MCF 10A (cell line): ENCODE measurements at regions not wholly inside any gene's neighbourhood (a gene's known extent, or its start where the extent isn't known, plus 50 kb on each side); places are given as distances from the start of the nearest gene placed in this dataset.

Experiments
- BruUV-seq: library from RNA; stranded (reverse); fragments of 400-500 nt; replicated peaks from 2 replicates; lab custom pipeline; 2021; lab: Mats Ljungman, UMichigan
- CTCF ChIA-PET: fragments of 300-600 bp; sonication (Branson Sonifier 250); formaldehyde crosslinking; extraction: SDS; loops from one replicate; lab custom pipeline; 2021; ENCODE audit warnings: antibody characterized with exemption, inconsistent platforms; lab: Yijun Ruan, JAX
- POLR2A ChIA-PET: fragments of 300-600, 350-650 bp; sonication (Branson Sonifier 250); formaldehyde crosslinking; extraction: SDS; loops from one replicate; lab custom pipeline; 2020; ENCODE audit warnings: antibody characterized with exemption, inconsistent platforms; lab: Yijun Ruan, JAX
- DNase-seq: peaks from one replicate; pipeline ENCODE4 v3.0.0-alpha.2; 2018; ENCODE audit not compliant: unreplicated experiment
- H3K27ac Mint-ChIP-seq: one replicate; pipeline ENCODE4 v1.8.0; 2022; ENCODE audit warnings: mild to moderate bottlenecking, low read depth, mixed read lengths; ENCODE audit not compliant: unreplicated experiment
- H3K27me3 Mint-ChIP-seq: one replicate; pipeline ENCODE4 v1.8.0; 2022; ENCODE audit warnings: mixed read lengths; ENCODE audit not compliant: insufficient read depth, unreplicated experiment
- H3K36me3 Mint-ChIP-seq: one replicate; pipeline ENCODE4 v1.8.0; 2022; ENCODE audit warnings: mild to moderate bottlenecking, moderate library complexity, mixed read lengths; ENCODE audit not compliant: insufficient read depth, unreplicated experiment
- H3K4me1 Mint-ChIP-seq: one replicate; pipeline ENCODE4 v1.8.0; 2022; ENCODE audit warnings: mixed read lengths; ENCODE audit not compliant: insufficient read depth, unreplicated experiment
- H3K4me3 Mint-ChIP-seq: one replicate; pipeline ENCODE4 v1.8.0; 2022; ENCODE audit warnings: mild to moderate bottlenecking, moderate library complexity, mixed read lengths; ENCODE audit not compliant: unreplicated experiment
- H3K9me3 Mint-ChIP-seq: one replicate; pipeline ENCODE4 v1.8.0; 2022; ENCODE audit warnings: mixed read lengths; ENCODE audit not compliant: unreplicated experiment
- intact Hi-C: fragments of 100-400 bp; cut with micrococcal nuclease; formaldehyde crosslinking; loops from 2 replicates; pipeline ENCODE4 v1.14.1; 2022
- TF ChIP-seq, protein P1 (sequence below): fragments of 200-600 bp; IDR thresholded peaks from one replicate; pipeline ENCODE4 v1.8.0; 2022; ENCODE audit warnings: antibody characterized with exemption, mild to moderate bottlenecking; ENCODE audit not compliant: unreplicated experiment

DNA sequence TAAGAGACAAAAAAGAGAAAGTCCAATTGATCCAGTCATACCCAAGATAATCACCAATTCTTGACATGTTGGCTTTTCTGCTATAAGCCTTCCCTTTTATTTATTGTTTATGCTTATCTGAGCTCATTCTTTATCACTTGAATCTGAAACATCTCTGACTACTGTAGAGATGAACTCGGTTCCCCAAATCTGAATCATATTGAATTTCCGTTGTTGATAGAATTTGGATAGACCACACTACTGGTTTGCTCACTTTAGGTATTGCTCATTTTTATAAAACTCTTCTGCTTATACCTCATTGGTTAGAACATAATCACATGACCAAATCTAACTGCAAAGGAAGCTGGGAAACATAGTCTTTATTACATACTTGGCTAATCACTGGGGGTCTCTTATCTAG lies 236.9 kb downstream of the TRIB2 start:
- intact Hi-C loops = no loop called here

DNA sequence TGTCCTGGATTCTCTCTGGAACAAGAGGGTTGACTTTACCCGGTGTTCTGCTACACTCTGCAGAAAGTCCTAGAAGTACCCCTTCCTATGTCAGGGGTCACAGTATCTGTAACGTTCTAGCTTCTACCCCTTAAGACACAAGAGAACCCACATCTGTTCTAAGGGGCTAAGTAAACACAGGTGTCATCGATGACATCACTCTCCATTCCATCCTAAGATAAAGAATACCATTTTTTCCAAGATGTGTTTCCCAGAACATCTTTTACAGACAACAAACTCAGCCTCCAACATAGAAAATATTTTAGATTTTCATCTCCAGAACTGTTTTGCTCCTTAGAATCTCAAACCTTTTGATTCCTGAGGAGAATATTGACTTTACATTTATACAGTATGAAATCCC lies 239.1 kb downstream of the TRIB2 start:
- POLR2A ChIA-PET = interaction anchor here (0.6 kb wide), 1 partner anchor 11 kb away, joined by 4 read pairs; no protein-coding TSS in a partner anchor
- no peak overlapping the region for H3K27ac Mint-ChIP-seq

More for the DNA sequence above, 236.9 kb downstream of the TRIB2 start:
- TF ChIP-seq, protein P1, sequence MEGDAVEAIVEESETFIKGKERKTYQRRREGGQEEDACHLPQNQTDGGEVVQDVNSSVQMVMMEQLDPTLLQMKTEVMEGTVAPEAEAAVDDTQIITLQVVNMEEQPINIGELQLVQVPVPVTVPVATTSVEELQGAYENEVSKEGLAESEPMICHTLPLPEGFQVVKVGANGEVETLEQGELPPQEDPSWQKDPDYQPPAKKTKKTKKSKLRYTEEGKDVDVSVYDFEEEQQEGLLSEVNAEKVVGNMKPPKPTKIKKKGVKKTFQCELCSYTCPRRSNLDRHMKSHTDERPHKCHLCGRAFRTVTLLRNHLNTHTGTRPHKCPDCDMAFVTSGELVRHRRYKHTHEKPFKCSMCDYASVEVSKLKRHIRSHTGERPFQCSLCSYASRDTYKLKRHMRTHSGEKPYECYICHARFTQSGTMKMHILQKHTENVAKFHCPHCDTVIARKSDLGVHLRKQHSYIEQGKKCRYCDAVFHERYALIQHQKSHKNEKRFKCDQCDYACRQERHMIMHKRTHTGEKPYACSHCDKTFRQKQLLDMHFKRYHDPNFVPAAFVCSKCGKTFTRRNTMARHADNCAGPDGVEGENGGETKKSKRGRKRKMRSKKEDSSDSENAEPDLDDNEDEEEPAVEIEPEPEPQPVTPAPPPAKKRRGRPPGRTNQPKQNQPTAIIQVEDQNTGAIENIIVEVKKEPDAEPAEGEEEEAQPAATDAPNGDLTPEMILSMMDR = no peak
- Mint-ChIP-seq H3K36me3 (no peaks in the 10 kb centered on the region), H3K4me3 (no peak overlapping the region), H3K9me3 (no peaks in the 10 kb centered on the region), H3K4me1 (peaks cover 6% of the 10 kb centered on the region), H3K27ac (no peak overlapping the region), H3K27me3 (no peaks in the 10 kb centered on the region)
- DNase-seq = no peak
- POLR2A ChIA-PET = interaction anchor here (2.2 kb wide), 1 partner anchor 16 kb away, joined by 10 read pairs; no protein-coding TSS in a partner anchor
- CTCF ChIA-PET = interaction anchor here (1.6 to 2.3 kb wide), 2 partner anchors 22 to 53 kb away, joined by 8 to 11 read pairs; no protein-coding TSS in a partner anchor
- BruUV-seq = no TSS peak

DNA sequence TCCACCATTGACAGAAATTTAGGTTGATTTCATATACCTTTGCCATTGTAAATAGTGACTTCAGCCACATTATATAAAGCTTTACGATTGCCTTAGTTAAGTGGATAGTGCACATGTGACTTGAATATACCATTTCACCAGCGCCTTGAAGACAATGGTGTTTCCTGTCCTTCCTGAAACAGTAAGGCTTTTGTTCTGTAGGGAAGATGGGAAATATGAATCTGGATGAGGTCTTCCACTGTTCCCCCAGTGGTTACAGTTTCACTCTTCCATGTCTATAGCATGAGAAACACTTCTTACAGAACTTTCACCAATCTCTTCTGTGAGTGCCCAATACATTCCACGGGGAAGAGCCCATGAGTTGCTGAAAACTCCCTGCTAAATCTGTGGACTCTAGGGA lies 240.5 kb downstream of the TRIB2 start:
- TF ChIP-seq, protein P1 = no peak
- CTCF ChIA-PET = interaction anchor here (1.3 to 2.2 kb wide), 2 partner anchors 26 to 49 kb away, joined by 3 to 7 read pairs; no protein-coding TSS in a partner anchor
- Mint-ChIP-seq H3K9me3 (no peaks in the 10 kb centered on the region), H3K27me3 (no peaks in the 10 kb centered on the region), H3K4me1 (no peaks in the 10 kb centered on the region), H3K4me3 (no peak overlapping the region), H3K27ac (no peak overlapping the region), H3K36me3 (no peaks in the 10 kb centered on the region)
- no peak for DNase-seq
- BruUV-seq = no TSS peak
- POLR2A ChIA-PET = no interaction called here
- intact Hi-C loops = no loop called here

More for the DNA sequence above, 239.1 kb downstream of the TRIB2 start:
- no peaks in the 10 kb centered on the region for H3K27me3 Mint-ChIP-seq
- TF ChIP-seq, protein P1 = no peak
- no peaks in the 10 kb centered on the region for H3K9me3 Mint-ChIP-seq
- no peak for DNase-seq
- no peak overlapping the region for H3K4me3 Mint-ChIP-seq
- peaks cover 6% of the 10 kb centered on the region for H3K4me1 Mint-ChIP-seq
- H3K36me3 Mint-ChIP-seq = no peaks in the 10 kb centered on the region
- CTCF ChIA-PET = interaction anchor here (2.2 kb wide), 1 partner anchor 24 kb away, joined by 7 read pairs; no protein-coding TSS in a partner anchor
- BruUV-seq = no TSS peak
- intact Hi-C loops = no loop called here

DNA sequence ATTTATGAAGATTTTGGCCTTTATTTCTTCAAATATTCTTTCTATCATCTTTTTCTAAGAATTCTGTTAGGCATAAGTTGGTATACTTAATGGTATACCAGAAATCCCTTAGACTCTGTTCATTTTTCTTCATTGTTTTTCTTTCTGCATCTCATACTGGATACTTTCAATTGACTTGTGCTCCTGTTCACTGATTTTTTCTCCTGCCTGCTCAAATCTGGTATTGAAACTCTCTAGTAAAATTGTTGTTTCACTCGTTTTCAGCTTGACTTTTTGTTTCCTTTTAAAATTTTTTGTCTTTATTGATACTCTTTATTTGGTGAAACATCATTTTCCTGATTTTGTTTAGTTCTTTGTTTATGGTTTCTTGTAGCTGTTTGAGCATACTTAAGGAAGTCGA lies 243.2 kb downstream of the TRIB2 start:
- POLR2A ChIA-PET = no interaction called here
- no peak overlapping the region for H3K27ac Mint-ChIP-seq
- no peak overlapping the region for H3K4me3 Mint-ChIP-seq
- TF ChIP-seq, protein P1 = no peak
- CTCF ChIA-PET = no interaction called here
- H3K36me3 Mint-ChIP-seq = no peaks in the 10 kb centered on the region
- H3K27me3 Mint-ChIP-seq = no peaks in the 10 kb centered on the region
- DNase-seq = no peak
- no peaks in the 10 kb centered on the region for H3K9me3 Mint-ChIP-seq
- intact Hi-C loops = no loop called here
- no TSS peak for BruUV-seq
- H3K4me1 Mint-ChIP-seq = no peaks in the 10 kb centered on the region
